ENCODE measurements at regions not wholly inside any gene's neighbourhood (a gene's known extent, or its start where the extent isn't known, plus 50 kb on each side); places are given as distances from the start of the nearest gene placed in this dataset.
"Not testable (repeated sequence)": the region's sequence is repeated elsewhere in the genome, so short reads cannot be mapped to it uniquely, and the experiment has no call there.

GRCh38 chr1:219863816-219864215 is 64.5 kb downstream of the SLC30A10 start:
- H3K36me3 Mint-ChIP-seq; ATAC-seq; DNase-seq; CTCF ChIA-PET; H3K9me3 Mint-ChIP-seq (ENCODE audit: low read depth); H3K4me3 Mint-ChIP-seq; H3K4me1 Mint-ChIP-seq; H3K27me3 Mint-ChIP-seq; H3K27ac Mint-ChIP-seq: not testable (repeated sequence)

- H3K9me3 Mint-ChIP-seq (ENCODE audit: low read depth), result no peaks in the 10 kb centered on the region
- H3K27ac Mint-ChIP-seq, result no peak overlapping the region
- CTCF ChIA-PET, result no interaction called here
- H3K36me3 Mint-ChIP-seq, result no peaks in the 10 kb centered on the region
- ATAC-seq (no peak), DNase-seq (no peak)
- no peaks in the 10 kb centered on the region for H3K4me1 Mint-ChIP-seq
- no peaks in the 10 kb centered on the region for H3K27me3 Mint-ChIP-seq
- no peak overlapping the region for H3K4me3 Mint-ChIP-seq
Measured at GRCh38 chr1:219862366-219862765, 66.0 kb downstream of the SLC30A10 start.

GRCh38 chr1:219858980-219859379 is 69.4 kb downstream of the SLC30A10 start:
- no peaks in the 10 kb centered on the region for H3K36me3 Mint-ChIP-seq
- no peak overlapping the region for H3K27ac Mint-ChIP-seq
- CTCF ChIA-PET, result no interaction called here
- ATAC-seq (no peak), DNase-seq (no peak)
- no peaks in the 10 kb centered on the region for H3K4me1 Mint-ChIP-seq
- no peaks in the 10 kb centered on the region for H3K9me3 Mint-ChIP-seq (ENCODE audit: low read depth)
- H3K27me3 Mint-ChIP-seq, result no peaks in the 10 kb centered on the region
- no peak overlapping the region for H3K4me3 Mint-ChIP-seq

- no peak for DNase-seq
- no peaks in the 10 kb centered on the region for H3K9me3 Mint-ChIP-seq (ENCODE audit: low read depth)
- H3K27ac Mint-ChIP-seq, result no peak overlapping the region
- no peaks in the 10 kb centered on the region for H3K36me3 Mint-ChIP-seq
- no peak overlapping the region for H3K4me3 Mint-ChIP-seq
- CTCF ChIA-PET, result no interaction called here
- ATAC-seq, result no peak
- H3K4me1 Mint-ChIP-seq, result no peaks in the 10 kb centered on the region
- no peaks in the 10 kb centered on the region for H3K27me3 Mint-ChIP-seq
Measured at GRCh38 chr1:219847215-219847855, 81.0 kb downstream of the SLC30A10 start.

GRCh38 chr1:219839595-219839994 is 88.8 kb downstream of the SLC30A10 start:
- H3K9me3 Mint-ChIP-seq (ENCODE audit: low read depth); H3K36me3 Mint-ChIP-seq; H3K4me1 Mint-ChIP-seq; H3K4me3 Mint-ChIP-seq; H3K27me3 Mint-ChIP-seq; DNase-seq; H3K27ac Mint-ChIP-seq; ATAC-seq: not testable (repeated sequence)
- CTCF ChIA-PET, result interaction anchor here (1.0 kb wide), 1 partner anchor 894 kb away, joined by 3 read pairs; no protein-coding TSS in a partner anchor

- H3K27ac Mint-ChIP-seq, result no peak overlapping the region
- H3K27me3 Mint-ChIP-seq, result no peaks in the 10 kb centered on the region
- H3K9me3 Mint-ChIP-seq (ENCODE audit: low read depth), result no peaks in the 10 kb centered on the region
- H3K36me3 Mint-ChIP-seq, result no peaks in the 10 kb centered on the region
- no peak overlapping the region for H3K4me3 Mint-ChIP-seq
- CTCF ChIA-PET, result no interaction called here
- H3K4me1 Mint-ChIP-seq, result no peaks in the 10 kb centered on the region
- no peak for ATAC-seq
- DNase-seq, result no peak
Measured at GRCh38 chr1:219837994-219838294, 90.4 kb downstream of the SLC30A10 start.

GRCh38 chr1:219837274-219837993 is 90.9 kb downstream of the SLC30A10 start:
- Mint-ChIP-seq H3K4me1 (no peaks in the 10 kb centered on the region), H3K27ac (no peak overlapping the region), H3K36me3 (no peaks in the 10 kb centered on the region), H3K4me3 (no peak overlapping the region), H3K27me3 (no peaks in the 10 kb centered on the region), H3K9me3 (ENCODE audit: low read depth) (no peaks in the 10 kb centered on the region)
- ATAC-seq (no peak), DNase-seq (no peak)
- CTCF ChIA-PET, result no interaction called here

GRCh38 chr1:219834314-219834917 is 93.9 kb downstream of the SLC30A10 start:
- Mint-ChIP-seq H3K27me3 (no peaks in the 10 kb centered on the region), H3K4me3 (no peak overlapping the region), H3K4me1 (no peaks in the 10 kb centered on the region), H3K9me3 (ENCODE audit: low read depth) (no peaks in the 10 kb centered on the region), H3K27ac (no peak overlapping the region), H3K36me3 (no peaks in the 10 kb centered on the region)
- CTCF ChIA-PET, result no interaction called here
- DNase-seq (no peak), ATAC-seq (no peak)

GRCh38 chr1:219833214-219833815 is 95.0 kb downstream of the SLC30A10 start:
- Mint-ChIP-seq H3K4me3 (no peak overlapping the region), H3K27ac (no peak overlapping the region), H3K36me3 (no peaks in the 10 kb centered on the region), H3K4me1 (no peaks in the 10 kb centered on the region), H3K27me3 (no peaks in the 10 kb centered on the region), H3K9me3 (ENCODE audit: low read depth) (no peaks in the 10 kb centered on the region)
- CTCF ChIA-PET, result no interaction called here
- ATAC-seq, result no peak
- no peak for DNase-seq

- Mint-ChIP-seq H3K27me3 (no peaks in the 10 kb centered on the region), H3K27ac (no peak overlapping the region), H3K4me3 (no peak overlapping the region), H3K36me3 (no peaks in the 10 kb centered on the region), H3K4me1 (no peaks in the 10 kb centered on the region), H3K9me3 (ENCODE audit: low read depth) (no peaks in the 10 kb centered on the region)
- ATAC-seq, result no peak
- no peak for DNase-seq
- CTCF ChIA-PET, result interaction anchor here (1.1 kb wide), 1 partner anchor 9 kb away, joined by 3 read pairs; no protein-coding TSS in a partner anchor
Measured at GRCh38 chr1:219826290-219826689, 102.1 kb downstream of the SLC30A10 start.

- ATAC-seq, result no peak
- no peaks in the 10 kb centered on the region for H3K36me3 Mint-ChIP-seq
- no peaks in the 10 kb centered on the region for H3K27me3 Mint-ChIP-seq
- no peak overlapping the region for H3K27ac Mint-ChIP-seq
- H3K4me1 Mint-ChIP-seq, result no peaks in the 10 kb centered on the region
- no peaks in the 10 kb centered on the region for H3K9me3 Mint-ChIP-seq (ENCODE audit: low read depth)
- CTCF ChIA-PET, result no interaction called here
- no peak for DNase-seq
- no peak overlapping the region for H3K4me3 Mint-ChIP-seq
Measured at GRCh38 chr1:219825355-219825754, 103.0 kb downstream of the SLC30A10 start.

- H3K27me3 Mint-ChIP-seq, result no peaks in the 10 kb centered on the region
- no peaks in the 10 kb centered on the region for H3K9me3 Mint-ChIP-seq (ENCODE audit: low read depth)
- ATAC-seq (no peak), DNase-seq (no peak)
- CTCF ChIA-PET, result no interaction called here
- H3K27ac Mint-ChIP-seq, result no peak overlapping the region
- H3K4me3 Mint-ChIP-seq, result no peak overlapping the region
- H3K36me3 Mint-ChIP-seq, result no peaks in the 10 kb centered on the region
- H3K4me1 Mint-ChIP-seq, result no peaks in the 10 kb centered on the region
Measured at GRCh38 chr1:219824338-219824737, 104.0 kb downstream of the SLC30A10 start.

- DNase-seq (no peak), ATAC-seq (no peak)
- H3K9me3 Mint-ChIP-seq (ENCODE audit: low read depth), result no peaks in the 10 kb centered on the region
- H3K27ac Mint-ChIP-seq, result no peak overlapping the region
- CTCF ChIA-PET, result no interaction called here
- H3K27me3 Mint-ChIP-seq, result peaks cover 3% of the 10 kb centered on the region
- H3K4me3 Mint-ChIP-seq, result no peak overlapping the region
- no peaks in the 10 kb centered on the region for H3K4me1 Mint-ChIP-seq
- H3K36me3 Mint-ChIP-seq, result no peaks in the 10 kb centered on the region
Measured at GRCh38 chr1:219820551-219820950, 107.8 kb downstream of the SLC30A10 start.

- peaks cover 5% of the 10 kb centered on the region for H3K27me3 Mint-ChIP-seq
- no peaks in the 10 kb centered on the region for H3K36me3 Mint-ChIP-seq
- DNase-seq, result no peak
- no peaks in the 10 kb centered on the region for H3K9me3 Mint-ChIP-seq (ENCODE audit: low read depth)
- no peaks in the 10 kb centered on the region for H3K4me1 Mint-ChIP-seq
- no peak for ATAC-seq
- CTCF ChIA-PET, result no interaction called here
- H3K4me3 Mint-ChIP-seq, result no peak overlapping the region
- no peak overlapping the region for H3K27ac Mint-ChIP-seq
Measured at GRCh38 chr1:219817914-219818313, 110.4 kb downstream of the SLC30A10 start.
